Endothelial cell of umbilical vein (primary cell): ENCODE measurements at regions not wholly inside any gene's neighbourhood (a gene's known extent, or its start where the extent isn't known, plus 50 kb on each side); places are given as distances from the start of the nearest gene placed in this dataset.

ENCODE experiments used
- BruUV-seq: library from RNA; stranded (reverse); fragments of 400-500 nt; replicated peaks from 2 replicates; lab custom pipeline; 2021; lab: Mats Ljungman, UMichigan
- CTCF ChIA-PET: fragments of 300-600, 350-600 bp; sonication (Branson Sonifier 250); formaldehyde crosslinking; loops from one replicate; lab custom pipeline; 2021; ENCODE audit warnings: antibody characterized with exemption, inconsistent platforms; lab: Charles Lee
- POLR2A ChIA-PET: fragments of 300-600, 350-600 bp; sonication (Branson Sonifier 250); formaldehyde crosslinking; loops from one replicate; lab custom pipeline; 2021; ENCODE audit warnings: antibody characterized with exemption, inconsistent platforms; lab: Charles Lee
- DNase-seq: peaks from one replicate; pipeline ENCODE4 v3.0.0-alpha.2; 2011; ENCODE audit warnings: low read depth, low spot score
- FAIRE-seq: peaks from 2 replicates; lab custom pipeline; 2011; peaks lifted over from hg19 to GRCh38; lab: Jason Lieb, UNC
- H2AFZ ChIP-seq: 2 replicates; pipeline ENCODE4 v1.6.0; 2012; ENCODE audit warnings: low read depth, low read length, control low read depth, inconsistent platforms
- H3K27ac ChIP-seq: 2 replicates; pipeline ENCODE4 v1.5.1; 2011; ENCODE audit warnings: low read depth, mild to moderate bottlenecking, control low read depth, low read length, moderate library complexity; ENCODE audit not compliant: insufficient read depth
- H3K27me3 ChIP-seq, 2 experiments: 2 replicates each; pipeline versions ENCODE4 v1.6.0 to v1.6.1; 2011; ENCODE audit warnings: low read length in 2 of 2, mixed read lengths in 1 of 2; ENCODE audit not compliant: control insufficient read depth in 2 of 2, insufficient read depth in 2 of 2
- H3K36me3 ChIP-seq, 2 experiments: 2 replicates in 1 of 2; 3 replicates in 1 of 2; pipeline ENCODE4 v1.5.1; 2011; ENCODE audit warnings: low read length in 2 of 2, mild to moderate bottlenecking in 1 of 2, moderate library complexity in 1 of 2; ENCODE audit not compliant: control insufficient read depth in 2 of 2, insufficient read depth in 2 of 2; ENCODE audit errors: extremely low read depth in 1 of 2
- H3K4me1 ChIP-seq: 3 replicates; pipeline ENCODE4 v1.5.1; 2011; ENCODE audit warnings: mild to moderate bottlenecking, low read length; ENCODE audit not compliant: control insufficient read depth, insufficient read depth; ENCODE audit errors: extremely low read depth
- H3K4me2 ChIP-seq: 2 replicates; pipeline ENCODE4 v1.6.1; 2011; ENCODE audit warnings: low read length, control low read depth, mixed read lengths; ENCODE audit not compliant: insufficient read depth
- H3K4me3 ChIP-seq, 3 experiments: fragments of 200-600 bp in 1 of 3; sonication (generic), shearing (Covaris generic) in 1 of 3; replicated peaks in 1 of 3; 2 replicates each; pipeline ENCODE4 v1.5.1; 2011 to 2016; ENCODE audit warnings: control low read depth in 3 of 3, low read length in 3 of 3, mild to moderate bottlenecking in 2 of 3, inconsistent platforms in 1 of 3, low read depth in 1 of 3, moderate library complexity in 1 of 3; ENCODE audit not compliant: insufficient read depth in 1 of 3
- H3K79me2 ChIP-seq: 2 replicates; pipeline ENCODE4 v1.6.0; 2012; ENCODE audit warnings: low read length, inconsistent platforms; ENCODE audit not compliant: control insufficient read depth, insufficient read depth
- H3K9ac ChIP-seq: replicated peaks from 2 replicates; pipeline ENCODE3; 2011; ENCODE audit warnings: low read length, control low read depth; ENCODE audit not compliant: insufficient read depth; ENCODE audit errors: extremely low read depth
- H3K9me1 ChIP-seq: replicated peaks from 3 replicates; pipeline ENCODE4 v1.6.0; 2011; ENCODE audit warnings: mild to moderate bottlenecking, low read length; ENCODE audit not compliant: control insufficient read depth, insufficient read depth; ENCODE audit errors: extremely low read depth
- H3K9me3 ChIP-seq: replicated peaks from 2 replicates; pipeline ENCODE4 v1.5.1; 2012; ENCODE audit warnings: low read length, inconsistent platforms; ENCODE audit not compliant: control insufficient read depth, insufficient read depth
- H4K20me1 ChIP-seq: replicated peaks from 2 replicates; pipeline ENCODE3; 2011; ENCODE audit warnings: mild to moderate bottlenecking, low read length; ENCODE audit not compliant: control insufficient read depth, insufficient read depth; ENCODE audit errors: extremely low read depth
- EZH2 ChIP-seq: IDR thresholded peaks from 2 replicates; pipeline ENCODE4 v1.6.1; 2012; ENCODE audit warnings: borderline replicate concordance, low read depth, mild to moderate bottlenecking, moderate library complexity, low read length, inconsistent platforms; ENCODE audit not compliant: severe bottlenecking
- FOS ChIP-seq: IDR thresholded peaks from 2 replicates; pipeline ENCODE4 v1.6.1; 2011; ENCODE audit warnings: mild to moderate bottlenecking, low read length, moderate library complexity, borderline replicate concordance; ENCODE audit not compliant: insufficient read depth
- GATA2 ChIP-seq: IDR thresholded peaks from 2 replicates; pipeline ENCODE4 v1.7.0; 2011; ENCODE audit warnings: low read depth, mild to moderate bottlenecking, moderate library complexity, mixed read lengths, low read length; ENCODE audit not compliant: insufficient read length, insufficient read depth
- JUN ChIP-seq: IDR thresholded peaks from 2 replicates; pipeline ENCODE4 v1.6.1; 2011; ENCODE audit warnings: borderline replicate concordance, low read depth; ENCODE audit not compliant: insufficient read length, insufficient read depth
- MYC ChIP-seq: IDR thresholded peaks from one replicate; pipeline ENCODE4 v1.6.1; 2011; ENCODE audit warnings: mild to moderate bottlenecking, low read depth, low read length
- POLR2A ChIP-seq: IDR thresholded peaks from 2 replicates; pipeline ENCODE4 v1.6.1; 2012; ENCODE audit warnings: low read depth, mild to moderate bottlenecking, control low read depth, low read length
- POLR2AphosphoS5 ChIP-seq: IDR thresholded peaks from 2 replicates; pipeline ENCODE4 v1.6.1; 2012; ENCODE audit warnings: low read depth, mild to moderate bottlenecking, control low read depth, low read length, moderate library complexity; ENCODE audit not compliant: insufficient read depth
- dilution Hi-C: fragments of 300-500 bp; cut with MboI; formaldehyde crosslinking; loops from one replicate; pipeline ENCODE4 v1.15.0; 2019; ENCODE audit warnings: low sequenced_read_pairs; ENCODE audit not compliant: extremely low pct_ligation_motif_present
- intact Hi-C: fragments of 100-400 bp; cut with micrococcal nuclease; formaldehyde crosslinking; loops from one replicate; pipeline ENCODE4 v1.10.0; 2022
- TF ChIP-seq, protein P1 (sequence below): IDR thresholded peaks from 2 replicates; pipeline ENCODE4 v1.6.1; 2011; ENCODE audit not compliant: insufficient read depth, insufficient read length
- TF ChIP-seq, protein P2 (sequence below), 2 donors: IDR thresholded peaks; 1 replicate in 1 of 2; 2 replicates in 1 of 2; pipeline ENCODE4 v1.5.1; 2011; ENCODE audit warnings: low read length in 2 of 2, mild to moderate bottlenecking in 2 of 2, moderate library complexity in 2 of 2, control low read depth in 1 of 2, inconsistent platforms in 1 of 2, low read depth in 1 of 2; ENCODE audit not compliant: insufficient read depth in 1 of 2; ENCODE audit errors: extremely low read depth in 1 of 2

DNA sequence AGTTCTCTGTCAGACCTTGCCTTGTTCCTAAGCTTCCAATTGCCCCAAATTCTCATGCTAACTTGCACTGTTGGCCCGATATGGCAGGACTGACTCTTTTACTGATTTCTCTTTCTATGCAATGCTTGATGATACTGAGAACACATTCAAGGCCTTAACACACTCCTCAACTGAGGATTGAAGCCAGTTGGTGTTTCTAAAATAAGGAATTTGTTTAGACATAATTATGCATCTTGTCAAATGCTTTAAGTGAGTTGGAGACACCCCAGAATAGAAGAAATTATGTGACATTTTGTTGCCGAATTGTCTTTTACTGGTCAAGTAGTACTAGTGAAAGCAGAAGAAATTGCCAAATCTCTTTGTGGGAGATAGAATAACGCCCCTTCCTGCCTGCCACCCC, 60.0 kb upstream of the THSD7B start:
- TF ChIP-seq JUN (no peak), POLR2AphosphoS5 (no peak), EZH2 (no peak), FOS (no peak), POLR2A (no peak), GATA2 (no peak), MYC (no peak)
- TF ChIP-seq, protein P1, sequence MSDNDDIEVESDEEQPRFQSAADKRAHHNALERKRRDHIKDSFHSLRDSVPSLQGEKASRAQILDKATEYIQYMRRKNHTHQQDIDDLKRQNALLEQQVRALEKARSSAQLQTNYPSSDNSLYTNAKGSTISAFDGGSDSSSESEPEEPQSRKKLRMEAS = no peak
- TF ChIP-seq, protein P2, sequence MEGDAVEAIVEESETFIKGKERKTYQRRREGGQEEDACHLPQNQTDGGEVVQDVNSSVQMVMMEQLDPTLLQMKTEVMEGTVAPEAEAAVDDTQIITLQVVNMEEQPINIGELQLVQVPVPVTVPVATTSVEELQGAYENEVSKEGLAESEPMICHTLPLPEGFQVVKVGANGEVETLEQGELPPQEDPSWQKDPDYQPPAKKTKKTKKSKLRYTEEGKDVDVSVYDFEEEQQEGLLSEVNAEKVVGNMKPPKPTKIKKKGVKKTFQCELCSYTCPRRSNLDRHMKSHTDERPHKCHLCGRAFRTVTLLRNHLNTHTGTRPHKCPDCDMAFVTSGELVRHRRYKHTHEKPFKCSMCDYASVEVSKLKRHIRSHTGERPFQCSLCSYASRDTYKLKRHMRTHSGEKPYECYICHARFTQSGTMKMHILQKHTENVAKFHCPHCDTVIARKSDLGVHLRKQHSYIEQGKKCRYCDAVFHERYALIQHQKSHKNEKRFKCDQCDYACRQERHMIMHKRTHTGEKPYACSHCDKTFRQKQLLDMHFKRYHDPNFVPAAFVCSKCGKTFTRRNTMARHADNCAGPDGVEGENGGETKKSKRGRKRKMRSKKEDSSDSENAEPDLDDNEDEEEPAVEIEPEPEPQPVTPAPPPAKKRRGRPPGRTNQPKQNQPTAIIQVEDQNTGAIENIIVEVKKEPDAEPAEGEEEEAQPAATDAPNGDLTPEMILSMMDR (IDR thresholded peaks at IDR 0.05; ENCODE audit: extremely low read depth in 1 of 2, insufficient read depth in 1 of 2, low read depth in 1 of 2, low read length in 2 of 2) = no peak
- Histone ChIP-seq H3K9me1 (no peaks in the 10 kb centered on the region), H3K36me3 (no peaks in the 10 kb centered on the region), H3K79me2 (no peaks in the 10 kb centered on the region), H3K27me3 (no peaks in the 10 kb centered on the region), H3K9ac (no peak overlapping the region), H3K4me3 (no peak overlapping the region), H3K4me2 (no peak overlapping the region), H4K20me1 (no peaks in the 10 kb centered on the region), H3K4me1 (no peaks in the 10 kb centered on the region), H3K9me3 (no peaks in the 10 kb centered on the region), H2AFZ (no peak overlapping the region), H3K27ac (no peak overlapping the region)
- BruUV-seq = no TSS peak
- ChIA-PET POLR2A (no interaction called here), CTCF (no interaction called here)
- no peak for FAIRE-seq
- intact Hi-C loops (no loop called here), dilution Hi-C loops (no loop called here)
- no peak for DNase-seq
